ENCODE measurements at regions not wholly inside any gene's neighbourhood (a gene's known extent, or its start where the extent isn't known, plus 50 kb on each side); places are given as distances from the start of the nearest gene placed in this dataset.

DNA sequence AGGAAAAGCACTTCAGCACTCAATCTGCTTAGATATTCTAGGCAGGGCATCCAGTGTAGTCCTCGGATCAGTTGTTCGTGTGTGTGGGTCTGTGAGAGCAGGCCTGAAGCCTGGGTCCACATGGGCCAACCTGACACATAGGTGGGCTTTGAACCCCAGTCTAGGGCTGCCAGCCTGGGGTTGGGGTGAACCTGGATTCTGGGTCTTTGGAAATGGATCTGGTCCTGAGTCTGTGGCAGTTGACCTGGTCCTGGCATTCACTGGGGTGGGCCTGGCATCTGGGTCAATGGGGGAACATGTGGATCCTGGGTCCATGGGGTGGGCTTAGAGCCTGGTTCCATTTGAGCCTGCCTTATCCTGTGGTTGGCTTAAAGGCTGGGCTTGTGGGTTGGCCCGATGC lies 492.6 kb upstream of the MAN1A1 start:
- peaks cover 0 to 30% (median 18%) of the 10 kb centered on the region in 8 donors for H3K9me3 ChIP-seq
- 58 to 97% (median 74%) methylated on average over 3 of the region's 3 CpGs for WGBS, 5 donors
- TF ChIP-seq POLR2AphosphoS5 (IDR thresholded peaks at IDR 0.05), result no peak
- TF ChIP-seq POLR2A (IDR thresholded peaks at IDR 0.05), result no peak
- TF ChIP-seq, protein P1, sequence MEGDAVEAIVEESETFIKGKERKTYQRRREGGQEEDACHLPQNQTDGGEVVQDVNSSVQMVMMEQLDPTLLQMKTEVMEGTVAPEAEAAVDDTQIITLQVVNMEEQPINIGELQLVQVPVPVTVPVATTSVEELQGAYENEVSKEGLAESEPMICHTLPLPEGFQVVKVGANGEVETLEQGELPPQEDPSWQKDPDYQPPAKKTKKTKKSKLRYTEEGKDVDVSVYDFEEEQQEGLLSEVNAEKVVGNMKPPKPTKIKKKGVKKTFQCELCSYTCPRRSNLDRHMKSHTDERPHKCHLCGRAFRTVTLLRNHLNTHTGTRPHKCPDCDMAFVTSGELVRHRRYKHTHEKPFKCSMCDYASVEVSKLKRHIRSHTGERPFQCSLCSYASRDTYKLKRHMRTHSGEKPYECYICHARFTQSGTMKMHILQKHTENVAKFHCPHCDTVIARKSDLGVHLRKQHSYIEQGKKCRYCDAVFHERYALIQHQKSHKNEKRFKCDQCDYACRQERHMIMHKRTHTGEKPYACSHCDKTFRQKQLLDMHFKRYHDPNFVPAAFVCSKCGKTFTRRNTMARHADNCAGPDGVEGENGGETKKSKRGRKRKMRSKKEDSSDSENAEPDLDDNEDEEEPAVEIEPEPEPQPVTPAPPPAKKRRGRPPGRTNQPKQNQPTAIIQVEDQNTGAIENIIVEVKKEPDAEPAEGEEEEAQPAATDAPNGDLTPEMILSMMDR (IDR thresholded peaks at IDR 0.05 in 8 of 11, conservative IDR thresholded peaks at IDR 0.05 in 3 of 11), result no peak
- no peak overlapping the region for H3K27ac ChIP-seq
- H3K27me3 ChIP-seq (replicated peaks in 1 of 7), result no peaks in the 10 kb centered on the region
- intact Hi-C loops (cut with DNase I; ENCODE audit: low total_unique reads), result no loop called here
- no peaks in the 10 kb centered on the region for H3K4me1 ChIP-seq
- no peak for DNase-seq
- no peaks in the 10 kb centered on the region for H3K36me3 ChIP-seq
- H3K4me3 ChIP-seq, result no peak overlapping the region

- TF ChIP-seq, protein P1 (IDR thresholded peaks at IDR 0.05 in 8 of 11, conservative IDR thresholded peaks at IDR 0.05 in 3 of 11), result no peak
- TF ChIP-seq POLR2A (IDR thresholded peaks at IDR 0.05), result no peak
- TF ChIP-seq POLR2AphosphoS5 (IDR thresholded peaks at IDR 0.05), result no peak
- Histone ChIP-seq H3K4me1 (no peaks in the 10 kb centered on the region), H3K27ac (no peak overlapping the region), H3K9me3 (peaks cover 0 to 30% (median 18%) of the 10 kb centered on the region in 8 donors), H3K4me3 (no peak overlapping the region), H3K27me3 (replicated peaks in 1 of 7) (no peaks in the 10 kb centered on the region), H3K36me3 (no peaks in the 10 kb centered on the region)
- 84 to 96% (median 89%) methylated on average over 2 of the region's 2 CpGs for WGBS, 5 donors
- DNase-seq, result no peak
- intact Hi-C loops (cut with DNase I; ENCODE audit: low total_unique reads), result no loop called here
Observed at GRCh38 chr6:119838043-119838442, 488.5 kb upstream of the MAN1A1 start.

DNA sequence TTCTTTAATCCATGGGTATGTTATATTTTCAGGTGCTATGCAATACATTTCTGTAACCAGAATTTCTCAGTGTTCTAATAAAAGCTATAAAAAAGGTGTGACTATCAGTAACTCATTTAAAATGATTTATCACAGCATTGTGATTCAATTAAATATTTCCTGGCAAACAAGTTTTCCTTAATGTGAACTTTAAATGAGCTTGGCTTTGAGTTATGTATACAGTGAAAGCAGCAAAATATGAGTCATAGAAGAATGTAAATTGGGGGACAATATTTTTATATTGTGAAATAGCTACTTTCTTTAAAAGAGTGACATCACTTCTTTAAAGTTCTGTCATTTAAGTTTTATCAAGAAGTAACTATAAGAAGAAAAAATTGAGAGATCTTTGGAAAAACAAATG lies 484.9 kb upstream of the MAN1A1 start:
- Histone ChIP-seq H3K4me3 (no peak overlapping the region), H3K9me3 (no peaks in the 10 kb centered on the region), H3K27me3 (replicated peaks in 1 of 7) (no peaks in the 10 kb centered on the region), H3K27ac (no peak overlapping the region), H3K36me3 (no peaks in the 10 kb centered on the region), H3K4me1 (no peaks in the 10 kb centered on the region)
- intact Hi-C loops (cut with DNase I; ENCODE audit: low total_unique reads), result no loop called here
- TF ChIP-seq POLR2AphosphoS5 (IDR thresholded peaks at IDR 0.05) (no peak), POLR2A (IDR thresholded peaks at IDR 0.05) (no peak)
- TF ChIP-seq, protein P1 (IDR thresholded peaks at IDR 0.05 in 8 of 11, conservative IDR thresholded peaks at IDR 0.05 in 3 of 11), result no peak
- DNase-seq, result no peak

GRCh38 chr6:119832411-119832810 lies 482.9 kb upstream of the MAN1A1 start:
- H3K27me3 ChIP-seq (replicated peaks in 1 of 7), result no peaks in the 10 kb centered on the region
- H3K36me3 ChIP-seq, result no peaks in the 10 kb centered on the region
- H3K4me3 ChIP-seq, result no peak overlapping the region
- no peak for TF ChIP-seq POLR2AphosphoS5 (IDR thresholded peaks at IDR 0.05)
- H3K27ac ChIP-seq, result no peak overlapping the region
- H3K9me3 ChIP-seq, result no peaks in the 10 kb centered on the region
- DNase-seq, result no peak
- intact Hi-C loops (cut with DNase I; ENCODE audit: low total_unique reads), result no loop called here
- no peaks in the 10 kb centered on the region for H3K4me1 ChIP-seq
- 79 to 83% (median 83%) methylated on average over 1 of the region's 1 CpG for WGBS, 5 donors

All from spleen (tissue), 11 donors.